AG10803 (cell line): ENCODE measurements at regions not wholly inside any gene's neighbourhood (a gene's known extent, or its start where the extent isn't known, plus 50 kb on each side); places are given as distances from the start of the nearest gene placed in this dataset.

Experiments
- DNase-seq: peaks from one replicate; pipeline ENCODE4 v3.0.0; 2010; ENCODE audit warnings: low read depth
- H3K4me3 ChIP-seq: 2 replicates; pipeline ENCODE4 v1.5.1; 2011; ENCODE audit warnings: mild to moderate bottlenecking, low read length, control low read depth
- TF ChIP-seq, protein P1 (sequence below): conservative IDR thresholded peaks from 2 replicates; pipeline ENCODE4 v1.5.1; 2011; ENCODE audit warnings: mild to moderate bottlenecking, low read length, control low read depth, inconsistent platforms

DNA sequence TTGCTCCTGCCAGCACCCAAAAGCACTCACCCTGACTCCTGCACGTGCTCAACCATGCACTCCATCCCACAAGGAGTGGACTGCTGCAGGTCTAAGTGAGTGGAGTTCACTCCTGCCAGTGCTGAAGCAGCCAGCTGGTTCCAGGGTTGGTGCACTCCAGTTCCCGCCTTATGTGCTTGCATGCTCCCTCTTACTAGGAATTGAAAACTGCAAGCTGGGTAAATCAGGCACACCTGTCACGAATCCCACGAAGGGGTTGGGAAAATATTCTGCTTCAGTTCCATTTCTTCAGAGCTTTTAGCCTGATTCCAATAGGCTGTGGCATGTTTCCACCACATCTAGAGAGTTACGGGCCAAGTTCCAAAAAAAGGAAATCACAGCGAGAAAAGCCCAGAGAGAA is 1365.5 kb upstream of the CHAC2 start:
- TF ChIP-seq, protein P1, sequence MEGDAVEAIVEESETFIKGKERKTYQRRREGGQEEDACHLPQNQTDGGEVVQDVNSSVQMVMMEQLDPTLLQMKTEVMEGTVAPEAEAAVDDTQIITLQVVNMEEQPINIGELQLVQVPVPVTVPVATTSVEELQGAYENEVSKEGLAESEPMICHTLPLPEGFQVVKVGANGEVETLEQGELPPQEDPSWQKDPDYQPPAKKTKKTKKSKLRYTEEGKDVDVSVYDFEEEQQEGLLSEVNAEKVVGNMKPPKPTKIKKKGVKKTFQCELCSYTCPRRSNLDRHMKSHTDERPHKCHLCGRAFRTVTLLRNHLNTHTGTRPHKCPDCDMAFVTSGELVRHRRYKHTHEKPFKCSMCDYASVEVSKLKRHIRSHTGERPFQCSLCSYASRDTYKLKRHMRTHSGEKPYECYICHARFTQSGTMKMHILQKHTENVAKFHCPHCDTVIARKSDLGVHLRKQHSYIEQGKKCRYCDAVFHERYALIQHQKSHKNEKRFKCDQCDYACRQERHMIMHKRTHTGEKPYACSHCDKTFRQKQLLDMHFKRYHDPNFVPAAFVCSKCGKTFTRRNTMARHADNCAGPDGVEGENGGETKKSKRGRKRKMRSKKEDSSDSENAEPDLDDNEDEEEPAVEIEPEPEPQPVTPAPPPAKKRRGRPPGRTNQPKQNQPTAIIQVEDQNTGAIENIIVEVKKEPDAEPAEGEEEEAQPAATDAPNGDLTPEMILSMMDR: no peak
- DNase-seq: no peak
- H3K4me3 ChIP-seq: no peak overlapping the region

DNA sequence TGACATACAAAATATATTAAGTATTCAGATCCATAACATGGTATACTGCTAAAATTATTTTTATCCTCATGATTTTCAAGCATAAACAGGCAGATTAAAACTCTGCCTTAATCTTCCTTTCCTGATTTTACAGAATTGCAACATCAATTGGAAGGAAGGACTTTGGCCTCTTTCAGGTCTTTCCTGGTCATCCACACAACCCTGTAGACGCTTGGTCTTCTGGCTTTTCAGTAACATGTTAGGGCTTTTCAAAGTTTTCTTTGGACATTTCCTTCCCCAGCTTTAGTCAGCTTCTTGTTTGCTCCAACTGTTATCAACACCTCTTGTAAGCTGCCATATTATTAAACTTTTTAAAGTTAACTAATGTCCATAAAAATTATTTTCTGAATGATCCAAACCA is 1364.9 kb upstream of the NRXN1 start:
- TF ChIP-seq, protein P1: no peak
- no peak overlapping the region for H3K4me3 ChIP-seq
- no peak for DNase-seq

DNA sequence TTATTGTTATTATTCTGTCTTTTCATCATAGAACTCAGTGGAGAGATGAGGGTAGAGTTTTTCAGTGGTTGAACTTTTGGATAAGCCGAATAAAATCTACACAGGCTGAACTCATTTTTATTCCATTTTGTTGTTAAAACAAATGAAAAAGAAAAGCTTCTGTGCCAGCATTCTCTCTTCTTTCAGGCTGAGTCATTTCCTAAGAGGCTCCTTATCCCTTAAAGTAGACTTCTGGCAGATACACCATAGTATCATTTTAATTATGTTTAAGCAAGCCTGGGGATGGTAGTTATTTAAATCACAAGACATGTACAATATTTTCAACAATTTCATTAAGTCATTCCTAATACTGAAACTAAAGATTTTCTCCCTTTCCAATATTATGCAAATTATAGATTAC is 1364.0 kb upstream of the NRXN1 start:
- H3K4me3 ChIP-seq: no peak overlapping the region
- no peak for DNase-seq

DNA sequence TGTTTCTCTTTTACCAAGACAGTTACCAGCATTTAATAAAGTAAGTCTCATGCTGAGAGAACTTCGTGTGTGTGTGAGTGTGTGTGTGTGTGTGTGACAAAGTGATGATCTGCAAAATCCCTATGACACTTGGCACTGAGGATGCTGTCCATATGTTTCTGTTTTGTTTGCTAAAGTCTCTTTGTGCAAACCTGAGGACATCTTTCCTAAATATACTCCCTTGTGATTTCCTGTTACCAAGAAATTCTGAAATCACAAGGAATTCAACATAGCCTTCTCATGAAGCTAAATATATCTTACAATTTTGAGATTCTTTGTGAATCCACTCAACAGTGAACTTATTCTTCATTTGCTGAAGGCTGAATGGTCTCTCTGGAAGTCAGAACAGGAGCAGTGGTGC is 1359.7 kb upstream of the NRXN1 start:
- no peak for DNase-seq
- TF ChIP-seq, protein P1: no peak
- H3K4me3 ChIP-seq: no peak overlapping the region

More for the DNA sequence above, 1364.0 kb upstream of the NRXN1 start:
- TF ChIP-seq, protein P1: no peak

DNA sequence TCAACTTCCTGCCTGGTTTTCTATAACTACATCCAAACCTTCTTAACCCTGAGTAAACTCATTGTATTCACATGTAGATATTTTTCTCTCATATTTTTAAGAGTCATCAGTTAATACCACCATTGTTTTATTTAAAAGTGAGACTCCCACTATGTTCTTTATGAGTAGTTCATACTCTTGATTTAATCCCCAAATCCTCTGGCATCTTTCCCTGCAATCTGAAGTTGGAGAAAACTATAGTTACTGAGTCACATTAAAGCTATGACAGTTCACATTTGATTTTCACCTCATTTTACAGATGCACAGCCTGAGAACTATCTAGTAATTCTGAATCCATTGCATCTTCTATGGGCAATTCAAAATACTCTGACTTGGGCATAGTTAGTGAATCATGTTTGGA is 1358.7 kb upstream of the NRXN1 start:
- TF ChIP-seq, protein P1: no peak
- H3K4me3 ChIP-seq: no peak overlapping the region
- no peak for DNase-seq

DNA sequence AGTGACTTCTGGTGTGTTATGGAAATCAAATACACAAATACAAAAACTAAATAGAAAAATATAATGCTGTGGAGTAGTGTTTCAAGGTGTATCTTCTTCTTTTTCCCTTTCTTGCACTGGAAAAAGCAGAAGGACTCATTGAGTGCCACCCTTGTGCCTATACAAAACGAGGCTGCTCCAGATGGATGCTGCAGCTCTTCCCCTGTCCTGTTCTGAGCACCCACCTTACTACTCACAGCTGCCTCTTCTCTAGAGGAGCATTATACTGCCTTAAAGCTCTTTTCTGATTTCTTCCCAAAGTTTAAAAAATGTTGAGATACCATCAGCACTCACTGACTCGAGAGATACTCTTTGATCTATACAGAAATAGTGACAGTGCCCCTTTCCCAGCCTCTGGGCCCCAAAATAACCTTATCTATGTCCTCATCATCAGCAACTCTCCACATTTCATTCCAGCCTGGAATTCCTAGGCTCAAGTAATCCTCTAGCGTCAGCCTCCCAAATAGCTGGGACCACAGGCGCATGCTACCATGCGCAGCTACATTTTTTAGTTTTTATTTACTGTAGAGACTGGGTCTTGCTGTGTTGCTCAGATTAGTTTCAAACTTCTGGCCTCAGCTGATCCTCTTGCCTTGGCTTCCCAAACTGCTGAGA is 1356.1 kb upstream of the NRXN1 start:
- no peak overlapping the region for H3K4me3 ChIP-seq
- no peak for DNase-seq
- TF ChIP-seq, protein P1: no peak

DNA sequence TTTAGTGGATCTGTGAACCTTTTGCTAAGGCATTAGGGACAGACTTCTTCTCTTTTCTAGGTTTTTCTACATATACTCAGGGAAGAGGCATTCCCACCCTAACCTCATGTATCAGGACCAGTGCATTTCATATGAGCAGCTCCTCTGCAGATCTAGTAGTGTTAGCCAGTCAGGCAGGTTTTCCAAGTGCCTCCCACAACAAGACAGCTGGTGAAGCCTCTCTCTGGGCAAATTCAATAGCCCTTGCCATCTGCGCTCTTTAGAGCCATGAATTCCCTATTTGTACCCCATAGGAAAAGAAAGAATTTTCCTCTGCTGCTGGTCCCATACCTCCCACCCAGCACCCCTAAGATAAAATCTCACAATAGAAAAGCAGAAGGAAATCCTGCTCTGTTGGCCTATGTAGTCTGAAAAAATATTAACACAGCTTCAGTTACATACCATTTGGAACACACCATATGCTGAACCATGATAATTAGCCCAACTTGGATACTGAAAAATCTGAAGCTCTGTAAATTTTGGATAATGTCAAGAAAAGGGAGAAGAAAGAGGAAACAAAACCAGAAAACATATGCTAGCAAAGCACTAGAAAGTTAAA is 1354.6 kb upstream of the NRXN1 start:
- no peak overlapping the region for H3K4me3 ChIP-seq
- TF ChIP-seq, protein P1: no peak
- DNase-seq: no peak
